GM12878 (cell line): ENCODE measurements at regions not wholly inside any gene's neighbourhood (a gene's known extent, or its start where the extent isn't known, plus 50 kb on each side); places are given as distances from the start of the nearest gene placed in this dataset.

Experiments used
- ATAC-seq: fragments of 200-7000 bp; cut with Tn5 transposase; 3 replicates; pipeline ENCODE4 v1.9.1; 2020; ENCODE audit warnings: mild to moderate bottlenecking, moderate library complexity
- BruUV-seq: library from RNA; stranded (reverse); fragments of 400-500 nt; replicated peaks from 2 replicates; lab custom pipeline; 2021; lab: Mats Ljungman, UMichigan
- CTCF ChIA-PET: fragments of 300-600 bp; sonication (Branson Sonifier 250); formaldehyde crosslinking; extraction: SDS; loops from one replicate; lab custom pipeline; 2021; ENCODE audit warnings: inconsistent platforms; lab: Yijun Ruan, JAX
- POLR2A ChIA-PET: fragments of 350-600 bp; formaldehyde crosslinking; extraction: SDS; loops from one replicate; lab custom pipeline; 2021; ENCODE audit warnings: inconsistent platforms; lab: Charles Lee
- RAD21 ChIA-PET: fragments of 300-600 bp; sonication (Branson Sonifier 250); formaldehyde crosslinking; loops from one replicate; lab custom pipeline; 2023; ENCODE audit warnings: antibody characterized with exemption; ENCODE audit not compliant: unreplicated experiment; lab: Charles Lee
- SMC1A ChIA-PET: fragments of 300-600 bp; sonication (Branson Sonifier 250); formaldehyde crosslinking; loops from one replicate; lab custom pipeline; 2023; ENCODE audit not compliant: unreplicated experiment, uncharacterized antibody; lab: Charles Lee
- DNase-seq: peaks from one replicate; pipeline ENCODE4 v3.0.0-alpha.2; 2011; ENCODE audit warnings: low read depth, low spot score
- FAIRE-seq: peaks from 3 replicates; lab custom pipeline; 2011; peaks lifted over from hg19 to GRCh38; lab: Jason Lieb, UNC
- H2AFZ ChIP-seq: 2 replicates; pipeline ENCODE4 v1.6.0; 2011; ENCODE audit warnings: low read depth, low read length, control low read depth; ENCODE audit not compliant: control insufficient read depth
- H3K27ac ChIP-seq: 2 replicates; pipeline ENCODE4 v1.5.1; 2011; ENCODE audit warnings: control low read depth; ENCODE audit not compliant: control insufficient read depth, insufficient read depth
- H3K27me3 ChIP-seq, 2 experiments: replicated peaks in 1 of 2; 2 replicates each; pipeline versions ENCODE4 v1.6.0 to v1.6.1; 2011; ENCODE audit warnings: low read length in 1 of 2; ENCODE audit not compliant: control insufficient read depth in 2 of 2, insufficient read depth in 2 of 2
- H3K36me3 ChIP-seq, 2 experiments: 2 replicates each; pipeline ENCODE4 v1.5.1; 2011; ENCODE audit warnings: low read length in 1 of 2; ENCODE audit not compliant: control insufficient read depth in 2 of 2, insufficient read depth in 2 of 2
- H3K4me1 ChIP-seq: 2 replicates; pipeline ENCODE4 v1.6.1; 2011; ENCODE audit warnings: mild to moderate bottlenecking, low read length, moderate library complexity, mixed read lengths; ENCODE audit not compliant: control insufficient read depth, insufficient read depth
- H3K4me2 ChIP-seq: 2 replicates; pipeline ENCODE4 v1.6.0; 2011; ENCODE audit warnings: control low read depth; ENCODE audit not compliant: control insufficient read depth, insufficient read depth
- H3K4me3 ChIP-seq: fragments of 200-600 bp; sonication (generic); 2 replicates; pipeline ENCODE4 v1.5.1; 2016
- H3K79me2 ChIP-seq: 2 replicates; pipeline ENCODE4 v1.6.0; 2011; ENCODE audit warnings: low read length; ENCODE audit not compliant: control insufficient read depth, insufficient read depth
- H3K9ac ChIP-seq: 2 replicates; pipeline ENCODE4 v1.8.0; 2011; ENCODE audit warnings: low read length, control low read depth, mixed read lengths; ENCODE audit not compliant: control insufficient read depth, insufficient read depth
- H3K9me3 ChIP-seq: replicated peaks from 3 replicates; pipeline ENCODE4 v1.5.1; 2011; ENCODE audit warnings: mild to moderate bottlenecking, low read length; ENCODE audit not compliant: control insufficient read depth, insufficient read depth
- H4K20me1 ChIP-seq: 2 replicates; pipeline ENCODE4 v1.6.0; 2011; ENCODE audit not compliant: control insufficient read depth, insufficient read depth
- BACH1 ChIP-seq: fragments of 450-650 bp; IDR thresholded peaks from 2 replicates; pipeline ENCODE4 v1.6.1; 2017; ENCODE audit warnings: mild to moderate bottlenecking, borderline replicate concordance
- KAT2A ChIP-seq: conservative IDR thresholded peaks from 2 replicates; pipeline ENCODE4 v1.6.1; 2011; ENCODE audit warnings: low read depth, low read length; ENCODE audit not compliant: control insufficient read depth
- NFYA ChIP-seq: IDR thresholded peaks from 2 replicates; pipeline ENCODE4 v1.6.1; 2011; ENCODE audit warnings: low read depth, mild to moderate bottlenecking, low read length, improper control_type of control experiment, borderline replicate concordance
- RCOR1 ChIP-seq: conservative IDR thresholded peaks from 2 replicates; pipeline ENCODE4 v1.6.1; 2012; ENCODE audit warnings: low read depth, low read length, improper control_type of control experiment
- SIX5 ChIP-seq: IDR thresholded peaks from 2 replicates; pipeline ENCODE4 v1.6.1; 2011; ENCODE audit warnings: mild to moderate bottlenecking, low read depth, low read length, moderate library complexity; ENCODE audit not compliant: severe bottlenecking
- ZNF384 ChIP-seq: IDR thresholded peaks from 2 replicates; pipeline ENCODE4 v1.6.1; 2012; ENCODE audit warnings: low read depth, mild to moderate bottlenecking, low read length, improper control_type of control experiment, borderline replicate concordance
- WGBS: methylation state at CpG from one replicate; pipeline ENCODE4 v1.1.6; 2016; ENCODE audit warnings: low lambda C conversion rate; ENCODE audit not compliant: insufficient replicate concordance, insufficient coverage; ENCODE audit errors: missing lambda C conversion rate; 5-methylcytosine and 5-hydroxymethylcytosine counted together
- in situ Hi-C: fragments of 300-500 bp; cut with MboI; formaldehyde crosslinking; loops from 9 replicates; pipeline ENCODE4 v1.14.3; 2018; ENCODE audit warnings: mixed read lengths
- intact Hi-C: fragments of 100-400 bp; cut with micrococcal nuclease; formaldehyde crosslinking; loops from one replicate; pipeline ENCODE4 v1.14.2; 2022; ENCODE audit not compliant: unreplicated experiment
- TF ChIP-seq, protein P1 (sequence below): IDR thresholded peaks from 2 replicates; pipeline ENCODE4 v1.6.1; 2012; ENCODE audit warnings: low read depth, low read length, improper control_type of control experiment
- TF ChIP-seq, protein P2 (sequence below): fragments of 450-650 bp; formaldehyde crosslinking; IDR thresholded peaks from 2 replicates; pipeline ENCODE4 v1.5.0; 2022; ENCODE audit warnings: mild to moderate bottlenecking, missing genetic modification characterization
- TF ChIP-seq, protein P3 (sequence below): fragments of 150-350 bp; IDR thresholded peaks from 2 replicates; pipeline ENCODE4 v1.6.1; 2014; ENCODE audit warnings: mild to moderate bottlenecking, low read depth, low read length

DNA sequence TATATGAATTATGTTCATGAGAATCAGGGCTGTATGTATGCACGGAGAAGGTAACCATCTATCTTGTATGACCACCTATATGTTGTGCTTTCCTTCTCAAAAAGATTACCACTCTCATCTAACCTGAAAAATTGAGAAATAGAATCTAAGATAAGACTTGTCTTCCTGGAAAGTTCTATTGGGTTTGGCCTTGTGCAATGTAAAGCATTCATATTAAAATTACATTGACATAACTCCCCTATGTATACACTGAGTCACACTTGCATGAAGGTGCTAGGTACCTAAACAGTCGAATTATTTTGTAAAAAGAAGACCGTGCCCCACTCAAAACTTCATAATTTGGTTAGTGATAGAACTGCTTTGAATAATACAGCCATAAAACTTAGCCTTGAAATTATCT is 54.5 kb upstream of the RFXAP start:
- ATAC-seq (no peak), FAIRE-seq (no peak), DNase-seq (no peak)
- H3K4me3 ChIP-seq, result no peak overlapping the region
- RAD21 ChIA-PET, result no interaction called here
- no peaks in the 10 kb centered on the region for H3K36me3 ChIP-seq
- H3K27me3 ChIP-seq, result no peaks in the 10 kb centered on the region
- H3K9ac ChIP-seq, result no peak overlapping the region
- H3K79me2 ChIP-seq, result no peaks in the 10 kb centered on the region
- H3K27ac ChIP-seq, result no peak overlapping the region
- no peaks in the 10 kb centered on the region for H4K20me1 ChIP-seq
- BruUV-seq, result no TSS peak
- POLR2A ChIA-PET, result no interaction called here
- H3K9me3 ChIP-seq, result peaks cover 3% of the 10 kb centered on the region; the same call in 2 of the 3 replicates
- intact Hi-C loops, result no loop called here
- in situ Hi-C loops, result no loop called here
- H3K4me1 ChIP-seq, result no peaks in the 10 kb centered on the region
- no peak overlapping the region for H3K4me2 ChIP-seq
- no peak overlapping the region for H2AFZ ChIP-seq
- CTCF ChIA-PET, result no interaction called here
- 8% methylated on average over 3 of the region's 3 CpGs for WGBS
- SMC1A ChIA-PET, result no interaction called here
- no peak for TF ChIP-seq ZNF384
- TF ChIP-seq, protein P1, sequence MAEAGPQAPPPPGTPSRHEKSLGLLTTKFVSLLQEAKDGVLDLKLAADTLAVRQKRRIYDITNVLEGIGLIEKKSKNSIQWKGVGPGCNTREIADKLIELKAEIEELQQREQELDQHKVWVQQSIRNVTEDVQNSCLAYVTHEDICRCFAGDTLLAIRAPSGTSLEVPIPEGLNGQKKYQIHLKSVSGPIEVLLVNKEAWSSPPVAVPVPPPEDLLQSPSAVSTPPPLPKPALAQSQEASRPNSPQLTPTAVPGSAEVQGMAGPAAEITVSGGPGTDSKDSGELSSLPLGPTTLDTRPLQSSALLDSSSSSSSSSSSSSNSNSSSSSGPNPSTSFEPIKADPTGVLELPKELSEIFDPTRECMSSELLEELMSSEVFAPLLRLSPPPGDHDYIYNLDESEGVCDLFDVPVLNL, result no peak
- no peak for TF ChIP-seq BACH1
- TF ChIP-seq SIX5, result no peak

DNA sequence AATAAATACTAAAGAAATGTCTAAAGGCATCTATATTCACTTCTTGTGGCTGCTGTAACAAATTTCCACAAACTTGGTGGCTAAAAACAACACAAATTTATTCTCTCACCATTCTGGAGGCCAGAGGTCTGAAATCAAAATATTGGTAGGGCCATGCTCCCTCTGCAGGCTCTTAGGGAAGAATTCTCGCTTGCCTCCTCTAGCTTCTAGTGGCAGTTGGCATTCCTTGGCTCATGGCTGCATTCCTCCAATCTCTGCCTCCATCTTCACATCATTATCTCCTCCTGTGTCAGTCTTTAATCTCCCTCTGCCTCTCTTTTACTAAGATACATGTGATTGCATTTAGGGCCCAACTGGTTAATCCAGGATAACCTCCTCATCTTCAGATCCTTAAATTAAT is 54.1 kb upstream of the RFXAP start:
- no TSS peak for BruUV-seq
- 10% methylated on average over 1 of the region's 1 CpG for WGBS
- no peak overlapping the region for H3K9ac ChIP-seq
- no peaks in the 10 kb centered on the region for H3K4me1 ChIP-seq
- H3K27me3 ChIP-seq, result no peaks in the 10 kb centered on the region
- H3K27ac ChIP-seq, result no peak overlapping the region
- peaks cover 3% of the 10 kb centered on the region; the same call in 2 of the 3 replicates for H3K9me3 ChIP-seq
- no peak overlapping the region for H3K4me3 ChIP-seq
- no peaks in the 10 kb centered on the region for H4K20me1 ChIP-seq
- H2AFZ ChIP-seq, result no peak overlapping the region
- FAIRE-seq (no peak), ATAC-seq (no peak), DNase-seq (no peak)
- H3K4me2 ChIP-seq, result no peak overlapping the region
- no peaks in the 10 kb centered on the region for H3K36me3 ChIP-seq
- ChIA-PET POLR2A (no interaction called here), SMC1A (no interaction called here), CTCF (no interaction called here), RAD21 (no interaction called here)
- in situ Hi-C loops (no loop called here), intact Hi-C loops (no loop called here)
- no peaks in the 10 kb centered on the region for H3K79me2 ChIP-seq
- TF ChIP-seq KAT2A (no peak), RCOR1 (no peak), NFYA (no peak)
- TF ChIP-seq, protein P2, sequence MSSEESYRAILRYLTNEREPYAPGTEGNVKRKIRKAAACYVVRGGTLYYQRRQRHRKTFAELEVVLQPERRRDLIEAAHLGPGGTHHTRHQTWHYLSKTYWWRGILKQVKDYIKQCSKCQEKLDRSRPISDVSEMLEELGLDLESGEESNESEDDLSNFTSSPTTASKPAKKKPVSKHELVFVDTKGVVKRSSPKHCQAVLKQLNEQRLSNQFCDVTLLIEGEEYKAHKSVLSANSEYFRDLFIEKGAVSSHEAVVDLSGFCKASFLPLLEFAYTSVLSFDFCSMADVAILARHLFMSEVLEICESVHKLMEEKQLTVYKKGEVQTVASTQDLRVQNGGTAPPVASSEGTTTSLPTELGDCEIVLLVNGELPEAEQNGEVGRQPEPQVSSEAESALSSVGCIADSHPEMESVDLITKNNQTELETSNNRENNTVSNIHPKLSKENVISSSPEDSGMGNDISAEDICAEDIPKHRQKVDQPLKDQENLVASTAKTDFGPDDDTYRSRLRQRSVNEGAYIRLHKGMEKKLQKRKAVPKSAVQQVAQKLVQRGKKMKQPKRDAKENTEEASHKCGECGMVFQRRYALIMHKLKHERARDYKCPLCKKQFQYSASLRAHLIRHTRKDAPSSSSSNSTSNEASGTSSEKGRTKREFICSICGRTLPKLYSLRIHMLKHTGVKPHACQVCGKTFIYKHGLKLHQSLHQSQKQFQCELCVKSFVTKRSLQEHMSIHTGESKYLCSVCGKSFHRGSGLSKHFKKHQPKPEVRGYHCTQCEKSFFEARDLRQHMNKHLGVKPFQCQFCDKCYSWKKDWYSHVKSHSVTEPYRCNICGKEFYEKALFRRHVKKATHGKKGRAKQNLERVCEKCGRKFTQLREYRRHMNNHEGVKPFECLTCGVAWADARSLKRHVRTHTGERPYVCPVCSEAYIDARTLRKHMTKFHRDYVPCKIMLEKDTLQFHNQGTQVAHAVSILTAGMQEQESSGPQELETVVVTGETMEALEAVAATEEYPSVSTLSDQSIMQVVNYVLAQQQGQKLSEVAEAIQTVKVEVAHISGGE (CRISPR knock-in tag), result no peak
- TF ChIP-seq, protein P3, sequence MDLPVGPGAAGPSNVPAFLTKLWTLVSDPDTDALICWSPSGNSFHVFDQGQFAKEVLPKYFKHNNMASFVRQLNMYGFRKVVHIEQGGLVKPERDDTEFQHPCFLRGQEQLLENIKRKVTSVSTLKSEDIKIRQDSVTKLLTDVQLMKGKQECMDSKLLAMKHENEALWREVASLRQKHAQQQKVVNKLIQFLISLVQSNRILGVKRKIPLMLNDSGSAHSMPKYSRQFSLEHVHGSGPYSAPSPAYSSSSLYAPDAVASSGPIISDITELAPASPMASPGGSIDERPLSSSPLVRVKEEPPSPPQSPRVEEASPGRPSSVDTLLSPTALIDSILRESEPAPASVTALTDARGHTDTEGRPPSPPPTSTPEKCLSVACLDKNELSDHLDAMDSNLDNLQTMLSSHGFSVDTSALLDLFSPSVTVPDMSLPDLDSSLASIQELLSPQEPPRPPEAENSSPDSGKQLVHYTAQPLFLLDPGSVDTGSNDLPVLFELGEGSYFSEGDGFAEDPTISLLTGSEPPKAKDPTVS, result no peak
